GM12864 (cell line): ENCODE measurements at regions not wholly inside any gene's neighbourhood (a gene's known extent, or its start where the extent isn't known, plus 50 kb on each side); places are given as distances from the start of the nearest gene placed in this dataset.

Experiments used
- DNase-seq: peaks from one replicate; pipeline ENCODE4 v3.0.0-alpha.2; 2011; ENCODE audit warnings: low read depth
- H3K4me3 ChIP-seq: 2 replicates; pipeline ENCODE4 v1.5.1; 2011; ENCODE audit warnings: mild to moderate bottlenecking, low read depth, low read length, control low read depth
- TF ChIP-seq, protein P1 (sequence below): IDR thresholded peaks from 2 replicates; pipeline ENCODE4 v1.5.1; 2011; ENCODE audit warnings: low read depth, mild to moderate bottlenecking, moderate library complexity, low read length, control low read depth, inconsistent platforms; ENCODE audit errors: missing control alignments

DNA sequence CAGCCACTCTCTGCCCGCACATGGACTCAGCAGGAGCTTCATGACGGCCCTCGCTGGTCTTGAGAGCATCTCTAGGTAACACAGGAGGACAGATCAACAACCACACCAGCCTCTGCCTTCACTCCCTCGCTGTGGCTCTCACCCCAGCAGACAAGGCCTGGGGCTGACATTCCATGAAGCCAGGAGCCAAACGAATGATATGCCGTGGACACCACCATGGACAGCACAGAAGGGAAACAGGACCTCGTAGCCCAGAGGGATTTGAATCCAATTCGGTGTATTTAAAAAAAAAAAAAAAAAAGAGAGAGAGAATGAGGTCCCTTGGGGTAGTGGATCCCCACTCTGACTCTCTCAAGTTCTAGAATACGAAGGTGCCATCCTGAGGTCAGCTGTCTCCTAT lies 385.5 kb downstream of the SHANK2 start:
- H3K4me3 ChIP-seq: no peak overlapping the region
- DNase-seq: no peak
- TF ChIP-seq, protein P1, sequence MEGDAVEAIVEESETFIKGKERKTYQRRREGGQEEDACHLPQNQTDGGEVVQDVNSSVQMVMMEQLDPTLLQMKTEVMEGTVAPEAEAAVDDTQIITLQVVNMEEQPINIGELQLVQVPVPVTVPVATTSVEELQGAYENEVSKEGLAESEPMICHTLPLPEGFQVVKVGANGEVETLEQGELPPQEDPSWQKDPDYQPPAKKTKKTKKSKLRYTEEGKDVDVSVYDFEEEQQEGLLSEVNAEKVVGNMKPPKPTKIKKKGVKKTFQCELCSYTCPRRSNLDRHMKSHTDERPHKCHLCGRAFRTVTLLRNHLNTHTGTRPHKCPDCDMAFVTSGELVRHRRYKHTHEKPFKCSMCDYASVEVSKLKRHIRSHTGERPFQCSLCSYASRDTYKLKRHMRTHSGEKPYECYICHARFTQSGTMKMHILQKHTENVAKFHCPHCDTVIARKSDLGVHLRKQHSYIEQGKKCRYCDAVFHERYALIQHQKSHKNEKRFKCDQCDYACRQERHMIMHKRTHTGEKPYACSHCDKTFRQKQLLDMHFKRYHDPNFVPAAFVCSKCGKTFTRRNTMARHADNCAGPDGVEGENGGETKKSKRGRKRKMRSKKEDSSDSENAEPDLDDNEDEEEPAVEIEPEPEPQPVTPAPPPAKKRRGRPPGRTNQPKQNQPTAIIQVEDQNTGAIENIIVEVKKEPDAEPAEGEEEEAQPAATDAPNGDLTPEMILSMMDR: no peak

DNA sequence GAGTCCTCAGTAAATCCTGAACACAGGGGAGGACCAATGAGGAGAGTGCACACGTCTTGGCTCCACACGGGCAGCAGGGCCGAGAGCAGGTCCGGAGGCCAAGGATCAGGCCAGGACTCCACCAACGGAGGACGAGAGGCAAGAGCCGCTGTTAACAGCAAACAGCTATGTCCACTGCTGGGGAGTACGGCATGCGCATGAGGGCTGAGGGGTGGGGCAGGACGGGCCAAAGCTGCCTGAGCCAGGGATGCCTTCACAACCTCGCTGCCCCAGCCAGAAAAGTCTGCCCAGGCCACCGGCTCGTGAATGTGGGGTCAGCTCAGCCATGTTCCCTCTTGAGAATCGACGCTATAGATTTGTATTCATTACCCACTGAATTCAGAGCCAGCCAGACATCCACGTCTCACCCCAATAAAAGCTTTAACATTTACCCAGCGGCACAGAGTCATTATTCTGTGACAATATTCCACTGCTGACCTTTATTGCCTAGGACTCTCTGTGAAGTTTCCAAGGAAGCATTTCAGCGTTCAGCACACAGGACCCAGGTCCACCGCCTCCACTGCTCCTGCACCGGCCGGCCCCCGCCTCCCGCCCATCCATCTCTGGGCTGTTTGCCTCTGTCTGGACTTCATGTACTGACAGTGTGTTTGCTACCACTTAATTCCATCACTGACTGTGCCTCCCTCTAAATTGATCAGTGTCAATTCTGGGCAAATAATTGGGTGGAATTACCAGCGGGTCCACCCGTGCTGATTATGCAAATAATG lies 384.9 kb downstream of the SHANK2 start:
- DNase-seq: no peak
- H3K4me3 ChIP-seq: no peak overlapping the region
- TF ChIP-seq, protein P1: no peak

DNA sequence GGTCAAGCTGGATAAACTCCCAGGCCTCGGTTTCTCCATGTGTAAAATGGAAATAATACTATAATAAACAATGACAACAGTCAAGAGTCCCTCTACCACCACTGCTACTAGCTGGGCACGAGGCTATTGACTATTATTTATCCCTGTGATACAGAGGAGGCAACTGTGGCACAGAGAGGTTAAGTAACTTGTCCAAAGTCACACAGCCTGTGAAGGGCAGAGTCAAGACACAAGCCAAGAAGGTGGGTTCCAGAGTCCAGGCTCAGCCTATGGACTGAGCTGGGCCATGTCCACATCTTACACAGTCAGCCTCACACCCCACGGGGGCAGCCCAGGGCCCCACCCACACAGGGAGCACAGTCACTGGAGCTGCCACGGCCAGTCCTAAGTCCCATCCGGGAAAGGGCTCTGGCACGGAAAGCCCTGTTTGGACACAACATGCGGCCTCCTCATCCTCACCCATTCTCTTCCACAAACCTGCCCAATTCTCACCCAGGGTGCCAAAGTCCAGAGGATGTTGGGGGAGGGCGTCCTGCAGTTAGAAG lies 384.0 kb downstream of the SHANK2 start:
- TF ChIP-seq, protein P1: no peak
- no peak for DNase-seq
- no peak overlapping the region for H3K4me3 ChIP-seq

DNA sequence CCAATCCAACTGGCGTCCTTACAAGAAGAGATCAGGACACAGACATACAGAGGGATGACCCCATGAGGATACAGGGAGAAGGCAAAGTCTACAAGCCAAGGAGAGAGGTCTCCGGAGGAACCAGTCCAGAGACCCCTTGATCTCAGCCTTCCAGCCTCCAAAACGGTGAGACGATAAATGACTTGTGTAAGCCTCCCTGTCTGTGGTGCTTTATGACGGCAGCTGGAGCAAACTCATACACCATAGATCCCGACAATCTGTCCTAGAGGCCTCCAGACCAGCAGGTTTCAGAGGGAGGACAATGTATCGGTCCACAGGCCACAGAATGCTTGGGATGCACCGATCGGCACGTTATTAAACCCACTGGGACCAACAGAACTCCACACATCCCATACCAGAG lies 383.3 kb downstream of the SHANK2 start:
- DNase-seq: no peak
- TF ChIP-seq, protein P1: no peak
- H3K4me3 ChIP-seq: no peak overlapping the region

DNA sequence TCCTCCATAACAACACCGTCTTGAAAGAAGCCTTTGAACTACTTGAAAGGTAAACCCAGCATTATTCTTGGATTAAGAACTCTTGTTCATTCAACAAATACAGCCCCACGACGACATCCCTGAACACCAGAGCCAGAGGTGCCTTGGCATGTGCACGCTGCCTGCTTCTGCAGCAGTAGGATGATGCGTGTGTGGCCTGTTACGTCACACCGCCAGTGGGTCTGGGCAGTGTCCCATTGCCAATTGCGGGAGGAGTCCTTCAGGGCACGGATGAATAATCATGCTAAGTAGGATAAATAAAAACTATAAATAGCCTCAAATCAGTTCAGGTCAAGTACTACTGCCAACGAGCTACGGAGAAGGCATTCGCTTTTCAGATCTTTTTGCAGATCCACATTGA lies 380.5 kb downstream of the SHANK2 start:
- no peak for DNase-seq

DNA sequence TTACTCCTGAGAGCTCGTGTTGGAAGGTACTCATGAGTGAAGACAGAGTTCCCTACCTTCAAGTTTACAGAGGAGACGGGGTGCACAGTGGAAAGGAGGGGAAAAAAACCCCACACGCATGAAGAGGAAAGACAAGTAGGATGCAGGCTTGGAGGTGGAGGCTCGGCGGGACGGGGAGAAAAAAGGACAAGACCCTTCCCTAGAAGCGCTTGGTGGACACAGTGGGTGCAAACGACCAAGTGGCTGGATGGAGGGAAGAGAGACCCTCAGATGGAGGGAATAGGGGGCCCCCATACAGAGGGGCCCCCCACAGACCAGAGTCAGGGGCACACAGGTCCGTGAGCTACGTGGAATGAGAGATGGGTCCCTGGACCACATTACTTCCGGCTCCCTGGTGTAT lies 380.1 kb downstream of the SHANK2 start:
- H3K4me3 ChIP-seq: no peak overlapping the region
- DNase-seq: no peak
- TF ChIP-seq, protein P1: no peak

More for the DNA sequence above, 380.5 kb downstream of the SHANK2 start:
- TF ChIP-seq, protein P1: no peak
- H3K4me3 ChIP-seq: no peak overlapping the region
